ENCODE measurements at regions not wholly inside any gene's neighbourhood (a gene's known extent, or its start where the extent isn't known, plus 50 kb on each side); places are given as distances from the start of the nearest gene placed in this dataset.

- Mint-ChIP-seq H3K36me3 (no peaks in the 10 kb centered on the region), H3K4me1 (peaks cover 10% of the 10 kb centered on the region), H3K4me3 (no peak overlapping the region), H3K27ac (no peak overlapping the region), H3K27me3 (ENCODE audit: low read depth) (no peaks in the 10 kb centered on the region), H3K9me3 (peaks cover 16% of the 10 kb centered on the region)
- no peak for DNase-seq (ENCODE audit: low spot score in 2 of 2, unreplicated experiment in 2 of 2)
- TF ChIP-seq CTCF (IDR thresholded peaks at IDR 0.05; ENCODE audit: unreplicated experiment), result no peak
Measured at GRCh38 chr12:9348906-9349518, 140.8 kb upstream of the PZP start.

GRCh38 chr12:9347328-9348127 is 139.3 kb upstream of the PZP start:
- Mint-ChIP-seq H3K4me3 (no peak overlapping the region), H3K36me3 (no peaks in the 10 kb centered on the region), H3K9me3 (peaks cover 9% of the 10 kb centered on the region), H3K4me1 (peaks cover 12% of the 10 kb centered on the region), H3K27ac (no peak overlapping the region), H3K27me3 (ENCODE audit: low read depth) (no peaks in the 10 kb centered on the region)
- TF ChIP-seq CTCF (IDR thresholded peaks at IDR 0.05; ENCODE audit: unreplicated experiment), result no peak
- DNase-seq (ENCODE audit: low spot score in 2 of 2, unreplicated experiment in 2 of 2), result no peak

- Mint-ChIP-seq H3K4me3 (no peak overlapping the region), H3K27me3 (ENCODE audit: low read depth) (no peaks in the 10 kb centered on the region), H3K9me3 (peaks cover 3% of the 10 kb centered on the region), H3K27ac (no peak overlapping the region), H3K4me1 (peaks cover 12% of the 10 kb centered on the region), H3K36me3 (no peaks in the 10 kb centered on the region)
- no peak for TF ChIP-seq CTCF (IDR thresholded peaks at IDR 0.05; ENCODE audit: unreplicated experiment)
- no peak for DNase-seq (ENCODE audit: low spot score in 2 of 2, unreplicated experiment in 2 of 2)
Measured at GRCh38 chr12:9346866-9347327, 138.7 kb upstream of the PZP start.

- no peaks in the 10 kb centered on the region for H3K36me3 Mint-ChIP-seq
- H3K4me1 Mint-ChIP-seq, result peaks cover 12% of the 10 kb centered on the region
- no peak for TF ChIP-seq CTCF (IDR thresholded peaks at IDR 0.05; ENCODE audit: unreplicated experiment)
- no peaks in the 10 kb centered on the region for H3K27me3 Mint-ChIP-seq (ENCODE audit: low read depth)
- no peak overlapping the region for H3K27ac Mint-ChIP-seq
- no peaks in the 10 kb centered on the region for H3K9me3 Mint-ChIP-seq
- no peak for DNase-seq (ENCODE audit: low spot score in 2 of 2, unreplicated experiment in 2 of 2)
- H3K4me3 Mint-ChIP-seq, result no peak overlapping the region
Measured at GRCh38 chr12:9345171-9345570, 137.0 kb upstream of the PZP start.

- no peak overlapping the region for H3K27ac Mint-ChIP-seq
- TF ChIP-seq CTCF (IDR thresholded peaks at IDR 0.05; ENCODE audit: unreplicated experiment), result no peak
- H3K36me3 Mint-ChIP-seq, result no peaks in the 10 kb centered on the region
- H3K4me3 Mint-ChIP-seq, result no peak overlapping the region
- H3K9me3 Mint-ChIP-seq, result no peaks in the 10 kb centered on the region
- H3K27me3 Mint-ChIP-seq (ENCODE audit: low read depth), result no peaks in the 10 kb centered on the region
- peaks cover 12% of the 10 kb centered on the region for H3K4me1 Mint-ChIP-seq
- DNase-seq (ENCODE audit: low spot score in 2 of 2, unreplicated experiment in 2 of 2), result no peak
Measured at GRCh38 chr12:9344541-9344940, 136.3 kb upstream of the PZP start.

All from mesothelial cell of epicardium (in vitro differentiated cells).